ENCODE measurements at regions not wholly inside any gene's neighbourhood (a gene's known extent, or its start where the extent isn't known, plus 50 kb on each side); places are given as distances from the start of the nearest gene placed in this dataset.
"Not testable (repeated sequence)": the region's sequence is repeated elsewhere in the genome, so short reads cannot be mapped to it uniquely, and the experiment has no call there.

DNA sequence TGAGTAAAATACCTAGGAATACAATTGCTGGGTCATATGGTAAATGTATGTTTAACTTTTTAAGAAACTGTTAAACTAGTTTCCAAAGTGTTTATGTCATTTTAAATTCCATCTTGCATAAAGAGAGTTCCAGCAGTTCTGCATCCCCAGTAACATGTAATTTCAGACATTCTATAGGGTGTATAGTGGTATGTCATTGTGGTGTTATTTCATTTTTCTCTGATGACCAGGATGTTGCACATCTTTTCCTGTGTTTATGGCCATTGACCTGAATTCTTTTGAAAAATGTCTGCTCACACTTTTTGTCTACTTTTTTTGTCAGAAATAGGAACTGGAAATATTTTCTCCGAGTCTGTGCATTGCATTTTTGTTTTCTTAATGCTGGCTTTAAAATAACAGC is 128.9 kb downstream of the TMEM200A start:
- DNase-seq (ENCODE audit: low spot score in 2 of 2) (no peak), ATAC-seq (replicated peaks; ENCODE audit: extremely low read depth, poor library complexity, severe bottlenecking) (no peak)
- H3K27ac Mint-ChIP-seq (ENCODE audit: low read depth): no peak overlapping the region
- H3K36me3 Mint-ChIP-seq (ENCODE audit: insufficient read depth): peaks cover 1% of the 10 kb centered on the region
- no peaks in the 10 kb centered on the region for H3K27me3 Mint-ChIP-seq
- H3K4me1 Mint-ChIP-seq: no peaks in the 10 kb centered on the region
- H3K9me3 Mint-ChIP-seq: no peaks in the 10 kb centered on the region
- no peak overlapping the region for H3K4me3 Mint-ChIP-seq

- Mint-ChIP-seq H3K9me3 (no peaks in the 10 kb centered on the region), H3K27me3 (no peaks in the 10 kb centered on the region), H3K4me3 (no peak overlapping the region), H3K27ac (ENCODE audit: low read depth) (no peak overlapping the region), H3K4me1 (peaks cover 6% of the 10 kb centered on the region), H3K36me3 (ENCODE audit: insufficient read depth) (no peaks in the 10 kb centered on the region)
- no peak for DNase-seq (ENCODE audit: low spot score in 2 of 2)
- ATAC-seq (replicated peaks; ENCODE audit: extremely low read depth, poor library complexity, severe bottlenecking): no peak
Observed at GRCh38 chr6:130500693-130501092, 134.9 kb downstream of the TMEM200A start.

DNA sequence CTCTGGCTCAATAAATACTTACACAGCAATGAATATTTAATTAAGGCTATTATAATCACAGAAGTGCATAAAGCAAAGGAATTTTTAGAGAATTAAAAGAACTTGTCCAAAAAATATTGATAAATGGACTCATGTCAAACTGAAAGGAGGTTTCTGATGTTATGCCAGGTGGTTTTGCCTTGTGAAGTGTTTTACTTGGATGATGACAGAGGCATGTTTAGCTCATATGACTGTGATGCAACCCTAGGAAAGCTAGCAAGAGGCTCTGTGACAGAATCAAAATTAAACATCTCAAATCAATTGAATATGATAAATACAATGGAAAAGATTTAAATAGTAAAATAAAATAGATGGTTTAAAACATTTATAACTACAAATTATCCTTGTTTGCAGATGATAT is 137.3 kb downstream of the TMEM200A start:
- ATAC-seq (replicated peaks; ENCODE audit: extremely low read depth, poor library complexity, severe bottlenecking) (no peak), DNase-seq (ENCODE audit: low spot score in 2 of 2) (no peak)
- H3K9me3 Mint-ChIP-seq: no peaks in the 10 kb centered on the region

DNA sequence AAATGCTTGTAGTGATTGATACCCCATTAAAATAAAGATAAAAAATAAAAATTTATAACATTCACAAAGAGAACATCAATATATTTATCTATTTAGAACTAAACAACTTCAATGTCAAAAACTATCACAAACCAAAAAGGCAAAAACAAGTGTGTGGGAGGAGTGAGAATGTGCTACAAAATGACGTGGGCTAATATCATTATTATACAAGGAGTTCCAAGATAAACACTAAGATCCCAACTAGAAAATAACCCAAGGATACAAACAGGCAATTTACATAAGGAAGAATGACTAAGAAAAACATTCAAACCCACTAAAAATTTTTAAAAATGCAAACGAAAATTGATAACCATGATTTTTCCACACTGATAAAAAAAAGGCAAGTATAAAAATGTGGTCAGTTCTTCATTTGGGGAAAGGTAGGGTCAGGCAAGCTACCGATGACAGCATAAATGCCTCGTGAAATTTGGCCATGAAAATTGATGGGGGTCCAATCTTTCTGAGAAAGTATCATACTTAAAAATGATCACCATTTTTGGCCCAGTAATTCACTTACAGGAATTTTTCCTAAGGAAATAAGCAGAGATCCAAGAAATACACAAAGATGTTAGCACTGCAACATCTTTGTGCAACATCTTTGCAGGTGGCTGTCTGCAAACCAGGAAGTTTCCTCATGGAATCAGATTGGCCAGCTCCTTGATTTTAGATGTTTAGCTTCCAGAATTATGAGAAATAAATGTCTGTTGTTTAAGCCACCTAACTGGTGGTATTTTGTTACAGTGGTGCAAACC is 140.2 kb downstream of the TMEM200A start:
- Mint-ChIP-seq H3K36me3 (ENCODE audit: insufficient read depth) (no peaks in the 10 kb centered on the region), H3K4me3 (no peak overlapping the region), H3K27me3 (no peaks in the 10 kb centered on the region), H3K9me3 (no peaks in the 10 kb centered on the region), H3K27ac (ENCODE audit: low read depth) (no peak overlapping the region), H3K4me1 (peaks cover 7% of the 10 kb centered on the region)
- no peak for ATAC-seq (replicated peaks; ENCODE audit: extremely low read depth, poor library complexity, severe bottlenecking)
- no peak for DNase-seq (ENCODE audit: low spot score in 2 of 2)

More for the DNA sequence above, 137.3 kb downstream of the TMEM200A start:
- Mint-ChIP-seq H3K36me3 (ENCODE audit: insufficient read depth) (no peaks in the 10 kb centered on the region), H3K27ac (ENCODE audit: low read depth) (no peak overlapping the region), H3K27me3 (no peaks in the 10 kb centered on the region), H3K4me1 (peaks cover 6% of the 10 kb centered on the region), H3K4me3 (no peak overlapping the region)

DNA sequence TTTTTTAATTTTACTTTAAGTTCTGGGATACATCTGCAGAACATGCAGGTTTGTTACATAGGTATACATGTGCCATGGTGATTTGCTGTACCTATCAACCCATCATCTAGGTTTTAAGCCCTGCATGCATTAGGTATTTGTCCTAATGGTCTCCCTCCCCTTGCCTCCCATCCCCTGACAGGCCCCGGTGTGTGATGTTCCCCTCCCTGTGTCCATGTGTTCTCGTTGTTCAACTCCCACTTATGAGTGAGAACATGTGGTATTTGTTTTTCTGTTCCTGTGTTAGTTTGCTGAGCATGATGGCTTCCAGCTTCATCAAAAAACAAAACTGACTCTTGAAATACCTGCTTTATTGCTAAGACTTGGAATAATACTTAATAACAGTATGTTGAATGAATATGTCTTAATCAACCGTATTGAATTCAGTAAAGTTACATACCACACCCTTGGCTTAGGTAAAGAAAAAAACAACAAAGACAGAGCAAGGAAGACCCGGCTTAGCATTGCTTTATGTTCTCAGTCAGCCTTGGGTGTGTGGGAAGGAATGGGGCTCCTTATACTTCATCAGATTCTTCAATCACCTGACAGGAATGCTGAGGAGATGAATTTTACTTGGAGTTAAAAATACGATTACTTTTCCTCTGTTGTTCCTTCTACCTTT is 141.3 kb downstream of the TMEM200A start:
- H3K36me3 Mint-ChIP-seq (ENCODE audit: insufficient read depth); H3K27me3 Mint-ChIP-seq; H3K4me3 Mint-ChIP-seq; ATAC-seq (replicated peaks; ENCODE audit: extremely low read depth, poor library complexity, severe bottlenecking); H3K27ac Mint-ChIP-seq (ENCODE audit: low read depth); H3K9me3 Mint-ChIP-seq; DNase-seq (ENCODE audit: low spot score in 2 of 2): not testable (repeated sequence)
- H3K4me1 Mint-ChIP-seq: peaks cover 12% of the 10 kb centered on the region

DNA sequence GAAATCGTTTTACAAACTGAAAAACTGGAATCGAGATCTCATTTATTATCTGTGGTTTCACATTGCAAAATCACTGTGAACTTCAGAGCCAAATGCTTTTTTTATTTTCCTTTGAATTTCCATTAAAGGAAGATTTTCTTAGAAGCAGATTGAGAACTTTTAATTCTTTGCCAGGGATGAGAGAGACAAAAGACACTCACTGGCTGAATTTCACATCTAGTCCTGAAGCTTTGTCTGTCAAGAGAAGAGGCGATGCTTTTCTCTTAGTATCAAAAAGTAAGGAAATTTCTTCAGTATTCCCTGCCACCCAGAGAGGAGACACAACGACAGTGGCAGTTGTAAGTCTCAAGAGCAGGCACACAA is 141.8 kb downstream of the TMEM200A start:
- no peaks in the 10 kb centered on the region for H3K9me3 Mint-ChIP-seq
- DNase-seq (ENCODE audit: low spot score in 2 of 2) (no peak), ATAC-seq (replicated peaks; ENCODE audit: extremely low read depth, poor library complexity, severe bottlenecking) (no peak)
- H3K4me1 Mint-ChIP-seq: peaks cover 13% of the 10 kb centered on the region
- no peaks in the 10 kb centered on the region for H3K27me3 Mint-ChIP-seq
- H3K4me3 Mint-ChIP-seq: no peak overlapping the region
- no peak overlapping the region for H3K27ac Mint-ChIP-seq (ENCODE audit: low read depth)
- no peaks in the 10 kb centered on the region for H3K36me3 Mint-ChIP-seq (ENCODE audit: insufficient read depth)

DNA sequence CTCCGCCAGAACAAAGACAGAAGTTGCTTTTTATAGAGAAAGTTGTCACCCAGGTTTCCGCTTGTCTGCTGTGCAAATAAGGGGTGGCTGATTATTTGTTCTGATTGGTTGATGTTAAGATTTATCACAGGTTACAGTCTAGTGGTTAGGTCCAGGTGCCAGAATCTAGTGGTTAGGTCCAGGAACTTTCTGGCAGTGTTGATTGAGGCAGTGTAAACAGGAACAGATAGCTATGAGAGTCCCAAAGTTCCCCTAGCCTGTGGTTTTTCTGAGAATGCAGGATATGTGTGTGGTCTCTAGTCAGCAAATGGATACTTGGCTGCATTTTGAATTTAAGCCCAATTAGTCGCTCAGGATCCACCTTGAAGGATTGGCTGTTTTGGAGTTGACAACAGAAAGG is 148.0 kb downstream of the TMEM200A start:
- peaks cover 11% of the 10 kb centered on the region for H3K9me3 Mint-ChIP-seq
- peak overlapping the region; percentile 57 for H3K4me3 Mint-ChIP-seq
- DNase-seq (ENCODE audit: low spot score in 2 of 2) (peak in 1 of 2 donors; percentile 51), ATAC-seq (replicated peaks; ENCODE audit: extremely low read depth, poor library complexity, severe bottlenecking) (peak; percentile 87)
- H3K27ac Mint-ChIP-seq (ENCODE audit: low read depth): peak overlapping the region; percentile 91
- H3K36me3 Mint-ChIP-seq (ENCODE audit: insufficient read depth): peaks cover 5% of the 10 kb centered on the region
- peaks cover 64% of the 10 kb centered on the region for H3K4me1 Mint-ChIP-seq
- no peaks in the 10 kb centered on the region for H3K27me3 Mint-ChIP-seq

DNA sequence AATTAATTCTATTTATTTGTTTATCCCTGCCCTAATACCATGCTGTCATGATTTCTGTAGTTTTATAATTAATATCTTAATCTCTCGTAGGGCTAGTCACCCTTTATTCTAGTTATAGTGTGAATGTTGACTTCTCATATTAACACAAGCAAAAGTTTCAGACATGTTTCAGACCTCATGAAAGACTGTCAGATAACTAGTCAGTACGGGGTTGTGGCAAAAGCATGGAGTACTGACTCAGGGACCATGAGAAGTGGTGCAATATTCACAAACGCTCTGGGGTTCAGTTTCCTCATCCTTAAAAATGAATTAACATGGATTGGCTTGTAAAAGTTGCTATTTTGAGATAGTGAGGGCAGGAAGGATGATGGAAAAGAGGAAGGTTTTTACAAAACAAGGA is 148.9 kb downstream of the TMEM200A start:
- no peak for DNase-seq (ENCODE audit: low spot score in 2 of 2)
- Mint-ChIP-seq H3K27ac (ENCODE audit: low read depth) (peak overlapping the region; percentile 91), H3K36me3 (ENCODE audit: insufficient read depth) (peaks cover 5% of the 10 kb centered on the region), H3K4me1 (peaks cover 64% of the 10 kb centered on the region), H3K27me3 (no peaks in the 10 kb centered on the region), H3K4me3 (no peak overlapping the region), H3K9me3 (peaks cover 11% of the 10 kb centered on the region)
- no peak for ATAC-seq (replicated peaks; ENCODE audit: extremely low read depth, poor library complexity, severe bottlenecking)

- DNase-seq (ENCODE audit: low spot score in 2 of 2) (no peak), ATAC-seq (replicated peaks; ENCODE audit: extremely low read depth, poor library complexity, severe bottlenecking) (no peak)
- peaks cover 5% of the 10 kb centered on the region for H3K36me3 Mint-ChIP-seq (ENCODE audit: insufficient read depth)
- peaks cover 64% of the 10 kb centered on the region for H3K4me1 Mint-ChIP-seq
- no peaks in the 10 kb centered on the region for H3K27me3 Mint-ChIP-seq
- H3K4me3 Mint-ChIP-seq: no peak overlapping the region
- peak overlapping the region; percentile 91 for H3K27ac Mint-ChIP-seq (ENCODE audit: low read depth)
- H3K9me3 Mint-ChIP-seq: peaks cover 11% of the 10 kb centered on the region
Observed at GRCh38 chr6:130515306-130515705, 149.5 kb downstream of the TMEM200A start.

DNA sequence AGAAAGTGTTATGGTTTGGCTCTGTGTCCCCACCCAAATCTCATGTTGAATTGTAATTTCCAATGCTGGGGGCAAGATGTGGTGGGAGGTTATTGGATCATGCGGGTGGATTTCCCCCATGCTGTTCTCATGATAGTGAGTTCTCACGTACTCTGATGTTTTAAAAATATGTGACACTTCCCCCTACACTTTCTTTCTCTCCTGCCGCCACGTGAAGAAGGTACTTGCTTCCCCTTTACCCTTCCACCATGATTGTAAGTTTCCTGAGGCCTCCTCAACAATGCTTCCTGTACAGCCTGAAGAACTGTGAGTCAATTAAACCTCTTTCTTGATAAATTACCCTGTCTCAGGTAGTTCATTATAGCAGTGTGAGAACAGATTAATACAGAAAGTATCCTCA is 150.8 kb downstream of the TMEM200A start:
- no peak for DNase-seq (ENCODE audit: low spot score in 2 of 2)
- peaks cover 64% of the 10 kb centered on the region for H3K4me1 Mint-ChIP-seq
- H3K27me3 Mint-ChIP-seq: no peaks in the 10 kb centered on the region
- peaks cover 5% of the 10 kb centered on the region for H3K36me3 Mint-ChIP-seq (ENCODE audit: insufficient read depth)
- peak overlapping the region; percentile 58 for H3K27ac Mint-ChIP-seq (ENCODE audit: low read depth)
- no peak for ATAC-seq (replicated peaks; ENCODE audit: extremely low read depth, poor library complexity, severe bottlenecking)
- H3K4me3 Mint-ChIP-seq: no peak overlapping the region
- H3K9me3 Mint-ChIP-seq: peaks cover 19% of the 10 kb centered on the region

GRCh38 chr6:130517444-130517931 is 151.7 kb downstream of the TMEM200A start:
- H3K9me3 Mint-ChIP-seq: peaks cover 19% of the 10 kb centered on the region
- H3K27me3 Mint-ChIP-seq: no peaks in the 10 kb centered on the region
- DNase-seq (ENCODE audit: low spot score in 2 of 2) (no peak), ATAC-seq (replicated peaks; ENCODE audit: extremely low read depth, poor library complexity, severe bottlenecking) (no peak)
- no peak overlapping the region for H3K4me3 Mint-ChIP-seq
- peaks cover 5% of the 10 kb centered on the region for H3K36me3 Mint-ChIP-seq (ENCODE audit: insufficient read depth)
- peak overlapping the region; percentile 58 for H3K27ac Mint-ChIP-seq (ENCODE audit: low read depth)
- H3K4me1 Mint-ChIP-seq: peaks cover 58% of the 10 kb centered on the region

DNA sequence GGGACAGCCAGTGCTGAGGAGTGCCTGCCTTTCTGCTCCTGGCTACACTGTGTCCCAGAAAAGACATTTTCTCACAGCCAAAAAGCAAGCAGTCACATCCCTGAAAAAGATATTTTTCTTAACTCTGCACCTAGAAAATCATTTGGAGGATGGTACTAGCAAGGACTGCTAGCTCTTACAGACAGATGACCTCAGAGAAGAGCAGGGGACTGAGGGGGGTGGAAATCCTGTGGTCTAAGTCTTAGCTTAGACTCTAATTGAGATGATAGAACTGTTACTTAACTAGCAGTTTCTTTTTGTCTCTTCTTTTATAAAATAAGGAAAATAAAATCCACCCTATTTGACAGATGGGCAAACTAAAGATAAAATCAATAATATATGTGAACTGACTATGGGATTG is 152.8 kb downstream of the TMEM200A start:
- H3K9me3 Mint-ChIP-seq: peaks cover 19% of the 10 kb centered on the region
- no peak overlapping the region for H3K4me3 Mint-ChIP-seq
- ATAC-seq (replicated peaks; ENCODE audit: extremely low read depth, poor library complexity, severe bottlenecking) (no peak), DNase-seq (ENCODE audit: low spot score in 2 of 2) (no peak)
- H3K27me3 Mint-ChIP-seq: no peaks in the 10 kb centered on the region
- H3K27ac Mint-ChIP-seq (ENCODE audit: low read depth): no peak overlapping the region
- H3K36me3 Mint-ChIP-seq (ENCODE audit: insufficient read depth): peaks cover 5% of the 10 kb centered on the region
- peaks cover 51% of the 10 kb centered on the region for H3K4me1 Mint-ChIP-seq

GRCh38 chr6:130520221-130520620 is 154.4 kb downstream of the TMEM200A start:
- peaks cover 14% of the 10 kb centered on the region for H3K9me3 Mint-ChIP-seq

More at GRCh38 chr6:130520221-130520620, 154.4 kb downstream of the TMEM200A start:
- no peak overlapping the region for H3K27ac Mint-ChIP-seq (ENCODE audit: low read depth)
- no peak overlapping the region for H3K4me3 Mint-ChIP-seq
- peaks cover 1% of the 10 kb centered on the region for H3K36me3 Mint-ChIP-seq (ENCODE audit: insufficient read depth)
- ATAC-seq (replicated peaks; ENCODE audit: extremely low read depth, poor library complexity, severe bottlenecking): no peak
- no peak for DNase-seq (ENCODE audit: low spot score in 2 of 2)
- peaks cover 51% of the 10 kb centered on the region for H3K4me1 Mint-ChIP-seq
- H3K27me3 Mint-ChIP-seq: no peaks in the 10 kb centered on the region

Data from central memory CD8-positive, alpha-beta T cell (primary cell).